ENCODE measurements at regions not wholly inside any gene's neighbourhood (a gene's known extent, or its start where the extent isn't known, plus 50 kb on each side); places are given as distances from the start of the nearest gene placed in this dataset.
"Not testable (repeated sequence)": the region's sequence is repeated elsewhere in the genome, so short reads cannot be mapped to it uniquely, and the experiment has no call there.

GRCh38 chr15:20272422-20273184 is 269.0 kb downstream of the GOLGA6L6 start:
- H3K4me3 ChIP-seq (ENCODE audit: low read depth, low read length): no peak overlapping the region
- DNase-seq (ENCODE audit: low read depth): no peak
- TF ChIP-seq CTCF (IDR thresholded peaks at IDR 0.05; ENCODE audit: low read depth, low read length) (no peak), POLR2A (IDR thresholded peaks at IDR 0.05; ENCODE audit: extremely low read depth, insufficient read length) (no peak), MAX (IDR thresholded peaks at IDR 0.05; ENCODE audit: low read depth, low read length) (no peak), MYC (IDR thresholded peaks at IDR 0.05; ENCODE audit: low read depth, low read length) (no peak)

- TF ChIP-seq POLR2A (IDR thresholded peaks at IDR 0.05; ENCODE audit: extremely low read depth, insufficient read length): no peak
- no peak for TF ChIP-seq MYC (IDR thresholded peaks at IDR 0.05; ENCODE audit: low read depth, low read length)
- TF ChIP-seq CTCF (IDR thresholded peaks at IDR 0.05; ENCODE audit: low read depth, low read length): no peak
- TF ChIP-seq MAX (IDR thresholded peaks at IDR 0.05; ENCODE audit: low read depth, low read length): no peak
- no peak for DNase-seq (ENCODE audit: low read depth)
Measured at GRCh38 chr15:20271647-20272046, 270.0 kb downstream of the GOLGA6L6 start.

DNA sequence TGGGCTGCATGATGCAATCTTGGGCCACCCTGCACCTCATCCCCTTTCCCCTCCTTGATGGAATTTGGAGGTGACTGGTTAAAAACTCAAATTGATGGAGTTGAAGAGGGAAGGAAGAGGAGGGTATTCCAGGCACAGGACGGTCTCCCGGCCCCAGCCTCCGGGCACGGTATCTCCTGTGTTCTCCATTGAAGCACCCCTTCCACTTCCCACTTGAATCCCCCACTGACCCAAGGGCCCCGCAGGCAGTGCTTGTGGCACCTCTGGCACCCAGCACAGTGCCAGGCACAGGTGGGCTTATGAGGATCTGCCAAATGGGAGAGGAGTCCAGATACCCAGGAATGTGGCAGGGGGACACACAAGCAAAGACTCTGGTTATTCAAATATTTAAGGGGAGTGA is 271.6 kb downstream of the GOLGA6L6 start:
- not testable (repeated sequence) for DNase-seq (ENCODE audit: low read depth); H3K4me3 ChIP-seq (ENCODE audit: low read depth, low read length)

More at GRCh38 chr15:20271647-20272046, 270.0 kb downstream of the GOLGA6L6 start:
- H3K4me3 ChIP-seq (ENCODE audit: low read depth, low read length): no peak overlapping the region

GRCh38 chr15:20267996-20268395 is 273.6 kb downstream of the GOLGA6L6 start:
- not testable (repeated sequence) for H3K4me3 ChIP-seq (ENCODE audit: low read depth, low read length); DNase-seq (ENCODE audit: low read depth)

DNA sequence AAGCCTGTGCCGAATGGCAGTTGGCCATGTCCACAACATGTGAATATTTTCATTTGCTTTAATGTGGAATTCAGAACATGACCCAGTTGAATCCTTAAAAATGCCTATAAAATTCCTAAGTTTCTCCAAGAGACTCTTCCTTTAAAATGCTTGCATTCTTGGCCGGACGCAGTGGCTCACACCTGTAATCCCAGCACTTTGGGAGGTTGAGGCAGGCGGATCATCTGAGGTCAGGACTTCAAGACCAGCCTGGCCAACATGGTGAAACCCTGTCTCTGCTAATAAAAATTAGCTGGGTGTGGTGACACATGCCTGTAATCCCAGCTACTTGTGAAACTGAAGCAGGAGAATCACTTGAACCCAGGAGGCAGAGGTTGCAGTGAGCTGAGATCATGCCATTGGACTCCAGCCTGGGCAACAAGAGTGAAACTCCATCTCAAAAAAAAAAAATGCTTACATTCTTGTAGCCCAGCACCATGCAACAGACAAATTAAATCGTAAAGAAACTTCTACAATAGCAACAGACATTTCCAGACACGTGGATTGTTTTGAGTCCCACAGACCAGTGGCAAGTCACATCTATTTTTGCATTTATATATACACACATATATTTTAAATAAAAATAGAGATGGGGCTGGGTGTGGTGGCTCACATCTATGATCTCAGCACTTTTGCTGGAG is 274.4 kb downstream of the GOLGA6L6 start:
- DNase-seq (ENCODE audit: low read depth); H3K4me3 ChIP-seq (ENCODE audit: low read depth, low read length): not testable (repeated sequence)

- DNase-seq (ENCODE audit: low read depth); H3K4me3 ChIP-seq (ENCODE audit: low read depth, low read length): not testable (repeated sequence)
Measured at GRCh38 chr15:20265710-20266109, 275.9 kb downstream of the GOLGA6L6 start.

DNA sequence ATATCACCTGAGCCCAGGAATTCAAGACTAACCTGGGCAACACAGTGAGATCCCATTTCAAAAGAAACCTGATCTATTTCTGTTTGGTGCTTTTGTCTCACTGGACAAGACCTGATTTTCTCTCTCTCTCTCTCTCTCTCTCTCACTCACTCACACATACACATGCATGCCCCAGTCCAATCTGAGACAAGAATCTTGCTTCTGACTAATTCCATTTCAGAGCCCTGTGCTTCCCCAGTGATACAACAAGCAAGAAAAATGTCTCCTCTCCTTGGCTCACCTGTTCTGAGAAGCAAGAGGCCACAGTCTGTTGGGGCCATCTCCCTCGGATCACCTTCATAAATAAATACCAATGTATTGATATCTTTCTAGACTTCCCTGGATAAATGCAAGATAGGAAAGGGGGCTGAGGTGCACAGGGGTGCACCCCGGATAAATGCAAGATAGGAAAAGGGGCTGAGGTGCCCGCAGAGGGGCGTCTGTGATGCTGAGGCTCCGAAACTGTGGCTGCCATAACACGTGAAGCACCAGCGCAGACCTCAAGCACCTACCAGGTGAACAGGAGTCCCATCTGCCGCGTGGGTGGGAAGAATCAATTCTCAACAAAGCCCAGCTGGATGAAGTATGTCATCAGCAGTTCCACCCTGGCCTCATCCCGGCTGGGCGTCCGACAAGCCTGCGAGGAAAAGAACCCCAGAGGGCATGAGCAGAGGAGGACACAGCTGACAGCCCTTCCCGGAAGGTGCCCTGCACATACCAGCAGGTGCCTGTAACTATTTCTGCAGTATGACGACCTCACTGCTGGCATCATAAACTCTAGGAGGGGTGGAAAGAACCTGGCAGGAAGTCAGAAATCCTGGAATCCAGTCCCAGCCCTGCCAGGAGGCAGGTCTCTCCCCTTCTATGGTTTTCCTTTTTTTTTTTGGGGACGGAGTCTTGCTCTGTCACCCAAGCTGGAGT is 280.0 kb downstream of the GOLGA6L6 start:
- DNase-seq (ENCODE audit: low read depth): not testable (repeated sequence)

DNA sequence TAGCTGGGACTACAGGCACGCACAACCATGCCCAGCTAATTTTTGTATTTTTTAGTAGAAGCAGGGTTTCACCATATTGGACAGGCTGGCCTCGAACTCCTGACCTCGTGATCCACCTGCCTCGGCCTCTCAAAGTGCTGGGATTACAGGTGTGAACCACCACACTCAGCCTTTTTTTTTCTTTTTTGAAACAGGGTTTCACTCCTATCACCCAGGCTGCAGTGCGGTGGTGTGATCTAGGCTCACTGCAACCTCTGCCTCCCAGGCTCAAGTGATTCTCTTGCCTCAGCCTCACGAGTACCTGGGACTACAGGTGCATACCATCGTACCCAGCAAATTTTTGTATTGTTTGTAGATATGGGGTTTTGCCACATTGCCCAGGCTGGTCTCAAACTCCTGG is 280.9 kb downstream of the GOLGA6L6 start:
- DNase-seq (ENCODE audit: low read depth); H3K4me3 ChIP-seq (ENCODE audit: low read depth, low read length): not testable (repeated sequence)

More for the DNA sequence above, 280.0 kb downstream of the GOLGA6L6 start:
- not testable (repeated sequence) for H3K4me3 ChIP-seq (ENCODE audit: low read depth, low read length)

GRCh38 chr15:20259559-20260190 is 281.9 kb downstream of the GOLGA6L6 start:
- not testable (repeated sequence) for DNase-seq (ENCODE audit: low read depth); H3K4me3 ChIP-seq (ENCODE audit: low read depth, low read length)

DNA sequence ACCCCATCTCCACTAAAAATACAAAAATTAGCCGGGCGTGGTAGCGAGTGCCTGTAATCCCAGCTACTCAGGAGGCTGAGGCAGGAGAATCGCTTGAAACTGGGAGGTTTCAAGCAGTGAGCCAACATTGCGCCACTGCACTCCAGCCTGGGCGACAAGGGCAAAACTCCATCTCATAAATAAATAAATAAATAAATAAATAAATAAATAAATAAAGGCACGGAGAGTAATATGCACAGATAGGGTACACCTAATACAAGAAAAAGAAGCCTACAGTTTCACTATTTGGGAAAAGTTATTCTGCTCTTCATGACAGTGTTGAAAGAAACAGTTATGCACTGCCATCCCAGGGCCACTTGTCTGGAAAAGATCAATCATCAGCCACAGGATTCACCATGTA is 285.2 kb downstream of the GOLGA6L6 start:
- not testable (repeated sequence) for DNase-seq (ENCODE audit: low read depth); H3K4me3 ChIP-seq (ENCODE audit: low read depth, low read length)

DNA sequence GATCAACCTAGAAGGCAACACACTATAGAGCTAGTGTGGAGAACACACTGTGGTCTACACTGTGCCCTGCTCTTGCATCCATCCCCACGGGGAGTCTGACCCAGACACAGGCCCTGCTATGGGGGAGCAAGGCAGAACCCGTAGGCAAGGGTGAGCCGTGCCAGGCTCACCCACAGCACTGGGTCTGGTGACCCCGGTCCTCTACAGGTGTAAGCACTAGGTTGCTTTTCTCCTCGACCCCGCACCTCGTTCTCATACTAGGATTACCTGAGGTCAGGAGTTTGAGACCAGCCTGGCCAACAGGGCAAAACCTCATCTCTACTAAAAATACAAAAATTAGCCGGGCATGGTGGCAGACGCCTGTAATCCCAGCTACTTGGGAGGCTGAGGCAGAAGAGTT is 286.0 kb downstream of the GOLGA6L6 start:
- not testable (repeated sequence) for DNase-seq (ENCODE audit: low read depth)

DNA sequence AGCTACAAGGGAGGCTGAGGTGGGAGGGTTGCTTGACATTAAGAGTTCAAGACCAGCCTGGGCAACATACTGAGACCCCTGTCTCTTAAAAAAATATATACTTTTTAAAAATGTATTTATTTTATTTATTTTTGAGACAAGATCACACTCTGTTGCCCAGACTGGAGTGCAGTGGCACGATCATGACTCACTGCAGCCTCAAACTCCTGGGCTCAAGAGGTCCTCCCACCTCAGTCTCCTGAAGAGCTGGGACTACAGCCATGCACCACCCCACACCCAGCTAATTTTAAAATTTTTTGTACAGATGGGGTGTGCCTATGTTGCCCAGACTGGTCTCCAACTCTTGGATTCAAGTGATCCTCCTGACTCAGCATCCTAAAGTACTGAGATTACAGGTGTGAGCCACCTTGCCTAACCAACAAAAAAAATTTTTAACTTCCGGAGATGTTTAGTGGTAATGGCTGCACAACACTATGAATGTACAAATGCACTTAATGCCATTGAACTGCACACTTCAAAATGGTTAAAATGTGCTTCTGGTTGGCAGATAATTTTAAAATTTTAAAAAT is 288.5 kb downstream of the GOLGA6L6 start:
- not testable (repeated sequence) for H3K4me3 ChIP-seq (ENCODE audit: low read depth, low read length); DNase-seq (ENCODE audit: low read depth)

More for the DNA sequence above, 286.0 kb downstream of the GOLGA6L6 start:
- not testable (repeated sequence) for H3K4me3 ChIP-seq (ENCODE audit: low read depth, low read length)

GRCh38 chr15:20252040-20252439 is 289.6 kb downstream of the GOLGA6L6 start:
- not testable (repeated sequence) for DNase-seq (ENCODE audit: low read depth)

More at GRCh38 chr15:20252040-20252439, 289.6 kb downstream of the GOLGA6L6 start:
- not testable (repeated sequence) for H3K4me3 ChIP-seq (ENCODE audit: low read depth, low read length)

Data from NB4 (cell line).